ENCODE measurements at regions not wholly inside any gene's neighbourhood (a gene's known extent, or its start where the extent isn't known, plus 50 kb on each side); places are given as distances from the start of the nearest gene placed in this dataset.

GRCh38 chr12:11595080-11595479 lies 54.4 kb upstream of the ETV6 start:
- H3K4me3 ChIP-seq (replicated peaks in 1 of 3; ENCODE audit: insufficient read depth in 1 of 3, low read depth in 1 of 3, low read length in 3 of 3), result no peak overlapping the region
- H3K9me1 ChIP-seq (replicated peaks; ENCODE audit: control insufficient read depth, extremely low read depth, insufficient read depth, low read length), result no peaks in the 10 kb centered on the region
- TF ChIP-seq EZH2 (IDR thresholded peaks at IDR 0.05; ENCODE audit: borderline replicate concordance, low read depth, low read length, severe bottlenecking), result no peak
- no peak for TF ChIP-seq GATA2 (IDR thresholded peaks at IDR 0.05; ENCODE audit: insufficient read depth, insufficient read length, low read depth, low read length)
- no peak overlapping the region for H3K4me2 ChIP-seq (ENCODE audit: insufficient read depth, low read length)
- no peak overlapping the region for H2AFZ ChIP-seq (ENCODE audit: low read depth, low read length)
- dilution Hi-C loops (cut with MboI; ENCODE audit: extremely low pct_ligation_motif_present, low sequenced_read_pairs), result loop anchor here (25.0 kb wide), 1 partner anchor 442 kb away; no protein-coding TSS in a partner anchor
- intact Hi-C loops (cut with micrococcal nuclease), result no loop called here
- H3K27me3 ChIP-seq (ENCODE audit: control insufficient read depth in 2 of 2, insufficient read depth in 2 of 2, low read length in 2 of 2), result peaks cover 0 to 3% of the 10 kb centered on the region in 2 experiments
- POLR2A ChIA-PET, result no interaction called here
- H3K9me3 ChIP-seq (replicated peaks; ENCODE audit: control insufficient read depth, insufficient read depth, low read length), result no peaks in the 10 kb centered on the region
- H4K20me1 ChIP-seq (replicated peaks; ENCODE audit: control insufficient read depth, extremely low read depth, insufficient read depth, low read length), result no peaks in the 10 kb centered on the region
- no peaks in the 10 kb centered on the region for H3K4me1 ChIP-seq (ENCODE audit: control insufficient read depth, extremely low read depth, insufficient read depth, low read length)
- H3K27ac ChIP-seq (ENCODE audit: insufficient read depth, low read depth, low read length), result no peak overlapping the region
- DNase-seq (ENCODE audit: low read depth, low spot score) (no peak), FAIRE-seq (no peak)
- BruUV-seq (replicated peaks), result no TSS peak
- H3K9ac ChIP-seq (replicated peaks; ENCODE audit: extremely low read depth, insufficient read depth, low read length), result no peak overlapping the region
- no peaks in the 10 kb centered on the region for H3K79me2 ChIP-seq (ENCODE audit: control insufficient read depth, insufficient read depth, low read length)
- CTCF ChIA-PET, result interaction anchor here (1.5 kb wide), 2 partner anchors 9 to 14 kb away, joined by 4 to 9 read pairs; no protein-coding TSS in a partner anchor
- no peaks in the 10 kb centered on the region for H3K36me3 ChIP-seq (ENCODE audit: control insufficient read depth in 2 of 2, extremely low read depth in 1 of 2, insufficient read depth in 2 of 2, low read length in 2 of 2)

- H3K4me3 ChIP-seq (replicated peaks in 1 of 3; ENCODE audit: insufficient read depth in 1 of 3, low read depth in 1 of 3, low read length in 3 of 3), result no peak overlapping the region
- peaks cover 0 to 3% of the 10 kb centered on the region in 2 experiments for H3K27me3 ChIP-seq (ENCODE audit: control insufficient read depth in 2 of 2, insufficient read depth in 2 of 2, low read length in 2 of 2)
- no peaks in the 10 kb centered on the region for H4K20me1 ChIP-seq (replicated peaks; ENCODE audit: control insufficient read depth, extremely low read depth, insufficient read depth, low read length)
- FAIRE-seq (no peak), DNase-seq (ENCODE audit: low read depth, low spot score) (no peak)
- intact Hi-C loops (cut with micrococcal nuclease), result no loop called here
- dilution Hi-C loops (cut with MboI; ENCODE audit: extremely low pct_ligation_motif_present, low sequenced_read_pairs), result loop anchor here (25.0 kb wide), 1 partner anchor 441 kb away; no protein-coding TSS in a partner anchor
- no peak overlapping the region for H3K4me2 ChIP-seq (ENCODE audit: insufficient read depth, low read length)
- H3K9me1 ChIP-seq (replicated peaks; ENCODE audit: control insufficient read depth, extremely low read depth, insufficient read depth, low read length), result no peaks in the 10 kb centered on the region
- H3K36me3 ChIP-seq (ENCODE audit: control insufficient read depth in 2 of 2, extremely low read depth in 1 of 2, insufficient read depth in 2 of 2, low read length in 2 of 2), result no peaks in the 10 kb centered on the region
- no peaks in the 10 kb centered on the region for H3K4me1 ChIP-seq (ENCODE audit: control insufficient read depth, extremely low read depth, insufficient read depth, low read length)
- BruUV-seq (replicated peaks), result no TSS peak
- H3K79me2 ChIP-seq (ENCODE audit: control insufficient read depth, insufficient read depth, low read length), result no peaks in the 10 kb centered on the region
- no peak overlapping the region for H3K9ac ChIP-seq (replicated peaks; ENCODE audit: extremely low read depth, insufficient read depth, low read length)
- no peak overlapping the region for H3K27ac ChIP-seq (ENCODE audit: insufficient read depth, low read depth, low read length)
- H3K9me3 ChIP-seq (replicated peaks; ENCODE audit: control insufficient read depth, insufficient read depth, low read length), result no peaks in the 10 kb centered on the region
- H2AFZ ChIP-seq (ENCODE audit: low read depth, low read length), result no peak overlapping the region
- TF ChIP-seq GATA2 (IDR thresholded peaks at IDR 0.05; ENCODE audit: insufficient read depth, insufficient read length, low read depth, low read length) (no peak), MYC (IDR thresholded peaks at IDR 0.05; ENCODE audit: low read depth, low read length) (no peak), JUN (IDR thresholded peaks at IDR 0.05; ENCODE audit: borderline replicate concordance, insufficient read depth, insufficient read length, low read depth) (no peak), MAX (IDR thresholded peaks at IDR 0.05; ENCODE audit: insufficient read depth, insufficient read length) (no peak), CTCF (IDR thresholded peaks at IDR 0.05; ENCODE audit: extremely low read depth in 1 of 2, insufficient read depth in 1 of 2, low read depth in 1 of 2, low read length in 2 of 2) (no peak), POLR2A (IDR thresholded peaks at IDR 0.05; ENCODE audit: low read depth, low read length) (no peak), FOS (IDR thresholded peaks at IDR 0.05; ENCODE audit: borderline replicate concordance, insufficient read depth, low read length) (no peak), POLR2AphosphoS5 (IDR thresholded peaks at IDR 0.05; ENCODE audit: insufficient read depth, low read depth, low read length) (no peak)
- ChIA-PET CTCF (no interaction called here), POLR2A (no interaction called here)
These were observed 53.3 kb upstream of the ETV6 start for GRCh38 chr12:11596141-11596540.

Measured in endothelial cell of umbilical vein (primary cell).